ENCODE measurements at regions not wholly inside any gene's neighbourhood (a gene's known extent, or its start where the extent isn't known, plus 50 kb on each side); places are given as distances from the start of the nearest gene placed in this dataset.

- no peak for TF ChIP-seq CTCF (IDR thresholded peaks at IDR 0.05; ENCODE audit: insufficient read depth, low read depth, low read length)
- DNase-seq (ENCODE audit: low read depth), result no peak
- H3K4me3 ChIP-seq (ENCODE audit: low read depth, low read length), result no peak overlapping the region
These were observed 597.5 kb upstream of the HTR2C start for GRCh38 chrX:113986427-113986826.

GRCh38 chrX:113982766-113983165 is 601.1 kb upstream of the HTR2C start:
- no peak for TF ChIP-seq CTCF (IDR thresholded peaks at IDR 0.05; ENCODE audit: insufficient read depth, low read depth, low read length)
- DNase-seq (ENCODE audit: low read depth), result no peak
- H3K4me3 ChIP-seq (ENCODE audit: low read depth, low read length), result no peak overlapping the region

- no peak overlapping the region for H3K4me3 ChIP-seq (ENCODE audit: low read depth, low read length)
- TF ChIP-seq CTCF (IDR thresholded peaks at IDR 0.05; ENCODE audit: insufficient read depth, low read depth, low read length), result no peak
- no peak for DNase-seq (ENCODE audit: low read depth)
These were observed 602.9 kb upstream of the HTR2C start for GRCh38 chrX:113980953-113981352.

- TF ChIP-seq CTCF (IDR thresholded peaks at IDR 0.05; ENCODE audit: insufficient read depth, low read depth, low read length), result no peak
- no peak overlapping the region for H3K4me3 ChIP-seq (ENCODE audit: low read depth, low read length)
- no peak for DNase-seq (ENCODE audit: low read depth)
These were observed 606.0 kb upstream of the HTR2C start for GRCh38 chrX:113977887-113978286.

- no peak for TF ChIP-seq CTCF (IDR thresholded peaks at IDR 0.05; ENCODE audit: insufficient read depth, low read depth, low read length)
- no peak overlapping the region for H3K4me3 ChIP-seq (ENCODE audit: low read depth, low read length)
- no peak for DNase-seq (ENCODE audit: low read depth)
These were observed 608.4 kb upstream of the HTR2C start for GRCh38 chrX:113975441-113975840.

GRCh38 chrX:113974881-113975280 is 609.0 kb upstream of the HTR2C start:
- H3K4me3 ChIP-seq (ENCODE audit: low read depth, low read length), result no peak overlapping the region
- no peak for DNase-seq (ENCODE audit: low read depth)
- no peak for TF ChIP-seq CTCF (IDR thresholded peaks at IDR 0.05; ENCODE audit: insufficient read depth, low read depth, low read length)

GRCh38 chrX:113973706-113974105 is 610.2 kb upstream of the HTR2C start:
- H3K4me3 ChIP-seq (ENCODE audit: low read depth, low read length), result no peak overlapping the region
- no peak for TF ChIP-seq CTCF (IDR thresholded peaks at IDR 0.05; ENCODE audit: insufficient read depth, low read depth, low read length)
- DNase-seq (ENCODE audit: low read depth), result no peak
